Activated T-cell treated with anti-CD3 and anti-CD28 coated beads, Interleukin-2, amount 50 U/mL, for 72 hours (primary cell): ENCODE measurements at regions not wholly inside any gene's neighbourhood (a gene's known extent, or its start where the extent isn't known, plus 50 kb on each side); places are given as distances from the start of the nearest gene placed in this dataset.

Experiments
- ATAC-seq, 2 donors: fragments of 150-1000 bp; cut with Tn5 transposase; replicated peaks in 1 of 2; 2 replicates each; pipeline ENCODE4 v1.10.0; 2021; ENCODE audit warnings: moderate library complexity in 2 of 2, mild to moderate bottlenecking in 1 of 2
- DNase-seq, 2 donors: peaks; one replicate each; pipeline ENCODE4 v3.0.0; 2021 to 2022; ENCODE audit warnings: mixed read lengths in 1 of 2
- H3K27ac Mint-ChIP-seq: one replicate; pipeline ENCODE4 v1.8.0; 2022; ENCODE audit warnings: mild to moderate bottlenecking, moderate library complexity, mixed read lengths
- H3K27me3 Mint-ChIP-seq: one replicate; pipeline ENCODE4 v1.8.0; 2022; ENCODE audit warnings: low read depth, mixed read lengths
- H3K36me3 Mint-ChIP-seq, 2 donors: one replicate each; pipeline ENCODE4 v1.8.0; 2022; ENCODE audit warnings: mixed read lengths in 2 of 2, mild to moderate bottlenecking in 1 of 2; ENCODE audit not compliant: insufficient read depth in 2 of 2
- H3K4me1 Mint-ChIP-seq: one replicate; pipeline ENCODE4 v1.8.0; 2022; ENCODE audit warnings: low read depth, mixed read lengths
- H3K4me3 Mint-ChIP-seq, 2 donors: one replicate each; pipeline ENCODE4 v1.8.0; 2022; ENCODE audit warnings: mild to moderate bottlenecking in 2 of 2, mixed read lengths in 2 of 2, moderate library complexity in 2 of 2
- H3K9me3 Mint-ChIP-seq, 2 donors: one replicate each; pipeline ENCODE4 v1.8.0; 2022; ENCODE audit warnings: mixed read lengths in 2 of 2

DNA sequence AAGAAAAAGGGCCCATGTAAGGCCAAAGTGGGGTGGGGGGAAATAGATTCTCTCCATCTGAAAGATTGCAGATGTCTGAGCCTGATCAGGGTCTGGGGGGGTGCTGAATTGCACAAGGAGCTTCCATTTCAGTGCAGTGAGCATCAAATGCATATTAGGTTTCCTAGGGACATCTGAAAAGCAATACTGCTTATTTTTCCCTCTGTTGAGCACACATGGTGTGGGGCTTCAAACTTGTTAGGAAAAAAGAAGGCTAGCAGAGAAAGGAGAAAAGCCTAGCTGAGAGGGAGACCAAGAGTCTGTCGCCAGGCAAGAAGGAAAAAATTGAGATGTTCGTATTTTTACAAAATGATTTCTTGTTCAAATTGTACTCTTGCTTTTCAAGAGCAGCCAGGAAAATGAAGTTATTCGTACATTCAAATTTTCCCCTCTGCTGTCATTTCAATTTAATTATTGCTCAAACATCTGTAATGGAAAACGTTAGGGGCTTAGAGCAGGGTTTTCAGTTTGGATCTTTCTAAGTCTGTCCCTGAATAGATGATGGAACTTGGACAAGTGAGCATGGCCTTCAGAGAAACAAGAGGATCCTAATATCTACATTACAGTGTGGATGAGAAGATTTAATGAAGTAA is 191.9 kb upstream of the GAS1 start:
- no peaks in the 10 kb centered on the region for H3K4me1 Mint-ChIP-seq
- no peak overlapping the region for H3K4me3 Mint-ChIP-seq
- no peak overlapping the region for H3K27ac Mint-ChIP-seq
- H3K36me3 Mint-ChIP-seq = no peaks in the 10 kb centered on the region
- H3K27me3 Mint-ChIP-seq = peaks cover 8% of the 10 kb centered on the region
- no peak for ATAC-seq
- peaks cover 2 to 3% of the 10 kb centered on the region in 2 donors for H3K9me3 Mint-ChIP-seq
- DNase-seq = no peak

DNA sequence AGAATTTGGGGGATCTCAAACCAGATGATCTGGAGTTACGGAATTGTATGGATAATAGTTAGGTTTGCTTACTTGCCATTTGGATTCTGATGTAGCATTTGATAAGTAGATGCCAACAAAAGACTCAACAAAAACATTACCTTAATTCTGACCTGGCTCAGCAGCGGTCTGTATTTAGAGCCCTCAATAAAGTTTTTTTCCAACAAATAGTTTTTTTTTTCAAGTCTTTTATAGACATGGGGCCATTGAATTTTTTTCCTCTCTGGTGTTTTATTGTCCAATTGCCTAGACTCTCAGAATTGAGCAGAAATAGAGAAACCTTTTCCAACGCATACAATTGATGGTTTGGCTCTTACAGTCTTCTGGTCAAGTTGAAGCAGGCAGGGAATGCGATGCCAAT is 192.8 kb upstream of the GAS1 start:
- Mint-ChIP-seq H3K27ac (no peak overlapping the region), H3K4me1 (no peaks in the 10 kb centered on the region), H3K9me3 (peaks cover 2 to 5% of the 10 kb centered on the region in 2 donors), H3K27me3 (peaks cover 15% of the 10 kb centered on the region), H3K36me3 (peaks cover 0 to 2% of the 10 kb centered on the region in 2 donors), H3K4me3 (no peak overlapping the region)
- ATAC-seq = no peak
- no peak for DNase-seq

DNA sequence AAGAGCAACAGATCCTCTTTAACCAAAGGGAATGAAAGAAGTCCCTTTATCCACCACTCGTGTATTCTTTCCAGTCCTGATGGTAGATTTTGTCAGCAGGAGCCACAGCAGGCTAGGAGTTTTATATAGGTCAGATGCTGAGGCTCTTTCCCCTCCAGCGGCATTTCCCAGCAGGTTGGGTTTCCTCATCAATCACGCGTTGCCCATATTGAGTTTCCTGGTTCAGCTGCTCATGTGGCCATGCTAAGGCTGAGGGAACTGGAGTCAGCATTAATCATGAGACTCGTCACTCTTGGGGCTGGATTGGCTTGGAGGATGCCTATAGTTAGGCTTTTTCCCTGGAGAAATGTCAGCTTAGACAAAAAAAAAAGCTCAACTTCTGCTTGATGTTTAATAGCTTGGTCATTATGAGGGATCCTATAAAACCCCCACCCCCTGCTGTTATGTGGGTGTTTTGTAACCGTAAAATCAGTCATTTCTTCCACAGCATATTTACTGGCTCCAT is 193.4 kb upstream of the GAS1 start:
- H3K36me3 Mint-ChIP-seq = peaks cover 0 to 2% of the 10 kb centered on the region in 2 donors
- H3K4me1 Mint-ChIP-seq = no peaks in the 10 kb centered on the region
- H3K9me3 Mint-ChIP-seq = peaks cover 2 to 5% of the 10 kb centered on the region in 2 donors
- H3K27ac Mint-ChIP-seq = no peak overlapping the region
- H3K27me3 Mint-ChIP-seq = peaks cover 15% of the 10 kb centered on the region
- DNase-seq (no peak), ATAC-seq (no peak)
- no peak overlapping the region for H3K4me3 Mint-ChIP-seq

- no peak overlapping the region for H3K4me3 Mint-ChIP-seq
- H3K27ac Mint-ChIP-seq = no peak overlapping the region
- DNase-seq (no peak), ATAC-seq (no peak)
- peaks cover 0 to 2% of the 10 kb centered on the region in 2 donors for H3K36me3 Mint-ChIP-seq
- peaks cover 2 to 5% of the 10 kb centered on the region in 2 donors for H3K9me3 Mint-ChIP-seq
- H3K4me1 Mint-ChIP-seq = no peaks in the 10 kb centered on the region
- peaks cover 15% of the 10 kb centered on the region for H3K27me3 Mint-ChIP-seq
Observed at GRCh38 chr9:87141124-87141523, 193.8 kb upstream of the GAS1 start.

DNA sequence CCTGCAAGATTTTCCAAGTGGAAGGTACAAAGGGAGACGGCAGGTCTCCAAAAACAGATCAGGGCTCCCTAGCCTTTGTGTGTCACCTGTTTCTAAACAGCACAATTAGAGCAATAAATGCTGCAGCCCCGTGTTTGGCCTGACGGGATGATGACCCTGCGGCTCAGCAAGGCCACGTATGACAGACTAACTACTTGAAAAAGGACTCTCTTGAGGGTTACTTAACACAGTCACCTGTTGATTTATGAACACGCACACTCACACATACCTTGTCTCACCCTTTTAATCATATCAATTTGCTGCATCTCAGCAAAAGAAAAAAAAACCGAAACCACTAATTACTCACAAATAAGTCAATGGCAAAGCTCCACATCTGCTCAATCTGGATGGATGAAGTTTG is 199.6 kb upstream of the GAS1 start:
- no peak for ATAC-seq
- H3K4me1 Mint-ChIP-seq = peaks cover 5% of the 10 kb centered on the region
- peaks cover 3 to 5% of the 10 kb centered on the region in 2 donors for H3K9me3 Mint-ChIP-seq
- peaks cover 51% of the 10 kb centered on the region for H3K27me3 Mint-ChIP-seq
- no peak overlapping the region for H3K4me3 Mint-ChIP-seq
- peaks cover 0 to 2% of the 10 kb centered on the region in 2 donors for H3K36me3 Mint-ChIP-seq
- no peak overlapping the region for H3K27ac Mint-ChIP-seq
- no peak for DNase-seq

DNA sequence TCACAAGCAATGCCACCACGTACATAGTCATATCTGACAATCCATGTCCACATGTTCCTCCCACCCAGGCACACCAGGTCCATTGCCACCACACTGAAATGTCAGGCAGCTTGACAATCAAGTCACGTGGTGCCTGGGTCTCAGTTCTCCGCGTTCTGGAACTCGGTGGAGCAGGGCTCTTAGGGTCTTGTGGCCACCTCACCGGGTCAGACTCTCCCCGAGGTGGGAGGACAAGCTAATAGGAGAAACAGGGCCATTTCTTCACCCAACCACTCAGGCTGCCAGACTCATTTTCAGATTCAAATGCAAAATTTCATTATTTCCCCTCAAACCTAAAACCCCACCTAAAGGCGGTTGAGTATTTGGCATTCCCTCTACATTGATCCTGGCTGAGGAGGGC is 200.5 kb upstream of the GAS1 start:
- Mint-ChIP-seq H3K9me3 (peaks cover 2 to 3% of the 10 kb centered on the region in 2 donors), H3K4me1 (peaks cover 5% of the 10 kb centered on the region), H3K36me3 (peaks cover 0 to 2% of the 10 kb centered on the region in 2 donors), H3K27ac (no peak overlapping the region), H3K4me3 (no peak overlapping the region), H3K27me3 (peaks cover 54% of the 10 kb centered on the region)
- DNase-seq (no peak), ATAC-seq (no peak)

DNA sequence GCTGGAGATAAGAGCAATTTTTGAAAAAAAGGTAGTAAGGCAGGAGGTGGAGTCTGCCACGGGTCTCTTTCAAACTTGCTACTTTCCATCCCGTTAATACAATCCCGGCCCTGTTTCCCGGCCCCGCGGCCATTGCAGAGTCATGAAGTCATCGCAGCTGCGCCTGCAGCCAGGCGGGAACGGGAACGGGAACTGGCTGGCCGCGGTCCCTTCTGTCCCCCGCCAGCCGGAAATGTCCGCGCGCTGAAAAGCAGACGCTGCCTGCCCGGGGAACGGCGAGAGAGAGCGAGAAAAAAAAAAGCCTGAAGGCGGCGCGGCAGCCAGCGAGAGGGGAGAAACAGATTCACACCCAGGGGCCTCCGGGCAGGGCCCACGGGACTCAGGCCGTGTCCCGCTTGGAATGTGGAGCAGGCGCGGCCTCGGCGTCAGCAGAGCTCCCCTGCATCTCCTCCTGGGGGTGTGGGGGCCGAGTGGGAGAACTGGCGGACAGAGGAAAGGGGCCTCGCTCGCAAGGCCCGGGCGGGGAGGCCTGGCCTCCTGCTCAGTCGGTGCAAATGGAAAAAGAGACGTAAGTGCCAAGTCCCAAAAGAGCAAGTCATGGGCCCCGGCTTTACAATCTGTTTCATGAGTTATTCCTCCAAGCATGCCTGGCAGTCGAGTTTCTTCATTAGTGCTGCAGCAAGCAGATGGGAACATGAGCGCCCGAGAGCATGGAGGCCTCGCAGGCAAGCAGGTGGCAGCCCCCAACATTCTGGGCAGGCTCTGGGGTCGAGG is 201.2 kb upstream of the GAS1 start:
- Mint-ChIP-seq H3K27ac (no peak overlapping the region), H3K4me1 (peaks cover 5% of the 10 kb centered on the region), H3K36me3 (peaks cover 0 to 2% of the 10 kb centered on the region in 2 donors), H3K27me3 (peaks cover 57% of the 10 kb centered on the region), H3K9me3 (peaks cover 2 to 3% of the 10 kb centered on the region in 2 donors), H3K4me3 (peak overlapping the region; percentile 77 to 81)
- DNase-seq (peak; percentile 1 to 3), ATAC-seq (no peak)

DNA sequence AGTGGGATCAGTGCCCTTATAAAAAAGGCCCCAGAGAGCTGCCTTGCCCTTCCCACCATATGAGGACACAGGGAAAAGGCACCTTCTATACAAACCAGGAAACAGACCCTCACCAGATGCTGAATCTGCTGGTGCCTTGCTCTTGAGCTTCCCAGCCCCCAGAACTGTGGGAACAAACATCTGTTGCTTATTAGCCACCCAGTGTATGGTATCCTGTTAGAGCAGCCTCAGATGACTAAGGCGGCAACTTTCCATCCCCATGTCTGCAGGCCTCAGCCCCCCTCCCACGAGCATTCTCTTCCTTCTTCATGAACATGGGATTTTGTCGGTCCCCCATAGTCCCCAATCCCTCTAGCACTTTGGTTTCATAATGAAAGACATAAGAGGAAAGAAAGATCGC is 202.5 kb upstream of the GAS1 start:
- H3K4me1 Mint-ChIP-seq = peaks cover 5% of the 10 kb centered on the region
- H3K27me3 Mint-ChIP-seq = peaks cover 57% of the 10 kb centered on the region
- H3K36me3 Mint-ChIP-seq = no peaks in the 10 kb centered on the region
- no peak overlapping the region for H3K4me3 Mint-ChIP-seq
- no peak for ATAC-seq
- no peak for DNase-seq
- H3K9me3 Mint-ChIP-seq = peaks cover 0 to 1% of the 10 kb centered on the region in 2 donors
- H3K27ac Mint-ChIP-seq = no peak overlapping the region

GRCh38 chr9:87152256-87152655 is 204.9 kb upstream of the GAS1 start:
- no peak overlapping the region for H3K4me3 Mint-ChIP-seq
- H3K27me3 Mint-ChIP-seq = peaks cover 63% of the 10 kb centered on the region
- no peaks in the 10 kb centered on the region for H3K36me3 Mint-ChIP-seq
- H3K4me1 Mint-ChIP-seq = peaks cover 5% of the 10 kb centered on the region
- H3K27ac Mint-ChIP-seq = no peak overlapping the region
- no peak for ATAC-seq
- H3K9me3 Mint-ChIP-seq = peaks cover 0 to 1% of the 10 kb centered on the region in 2 donors
- DNase-seq = no peak

GRCh38 chr9:87156247-87156646 is 208.9 kb upstream of the GAS1 start:
- H3K4me3 Mint-ChIP-seq = no peak overlapping the region
- H3K27me3 Mint-ChIP-seq = peaks cover 36% of the 10 kb centered on the region
- H3K36me3 Mint-ChIP-seq = no peaks in the 10 kb centered on the region
- no peaks in the 10 kb centered on the region for H3K4me1 Mint-ChIP-seq
- H3K9me3 Mint-ChIP-seq = no peaks in the 10 kb centered on the region
- no peak for DNase-seq
- H3K27ac Mint-ChIP-seq = no peak overlapping the region
- no peak for ATAC-seq

DNA sequence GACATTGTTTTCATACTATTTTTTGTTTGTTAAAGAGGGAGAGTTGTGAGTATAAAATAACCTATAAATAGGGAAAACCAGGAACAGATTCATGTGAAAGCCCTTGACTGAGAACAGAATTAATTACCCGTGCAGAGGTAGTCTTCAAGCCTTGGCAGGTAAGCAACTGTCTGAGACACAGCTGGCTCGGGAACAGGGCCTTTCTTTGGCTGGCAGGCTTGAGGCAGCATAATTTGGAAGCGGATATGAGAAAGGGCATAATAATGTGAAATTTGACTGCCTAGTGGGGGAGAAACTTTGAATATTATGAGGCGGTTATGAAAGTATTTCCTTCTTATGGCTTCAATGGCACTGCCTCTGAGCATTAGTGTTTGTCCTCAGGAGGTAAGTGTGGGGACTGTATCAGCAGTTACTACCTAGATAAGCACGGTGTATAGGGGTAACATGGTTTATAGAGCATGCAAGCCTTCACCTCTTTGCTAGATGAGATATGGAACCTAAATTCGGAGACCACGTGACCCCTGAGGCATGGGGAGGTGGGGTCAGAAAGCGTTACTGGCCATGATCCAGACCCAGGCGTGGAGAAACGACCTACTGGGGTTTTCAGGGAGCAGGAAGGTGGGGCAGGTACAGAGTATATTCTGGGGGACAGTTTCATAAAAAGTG is 210.2 kb upstream of the GAS1 start:
- DNase-seq (no peak), ATAC-seq (no peak)
- H3K36me3 Mint-ChIP-seq = no peaks in the 10 kb centered on the region
- H3K9me3 Mint-ChIP-seq = no peaks in the 10 kb centered on the region
- H3K27ac Mint-ChIP-seq = no peak overlapping the region
- H3K27me3 Mint-ChIP-seq = peaks cover 32% of the 10 kb centered on the region
- no peaks in the 10 kb centered on the region for H3K4me1 Mint-ChIP-seq
- H3K4me3 Mint-ChIP-seq = no peak overlapping the region

DNA sequence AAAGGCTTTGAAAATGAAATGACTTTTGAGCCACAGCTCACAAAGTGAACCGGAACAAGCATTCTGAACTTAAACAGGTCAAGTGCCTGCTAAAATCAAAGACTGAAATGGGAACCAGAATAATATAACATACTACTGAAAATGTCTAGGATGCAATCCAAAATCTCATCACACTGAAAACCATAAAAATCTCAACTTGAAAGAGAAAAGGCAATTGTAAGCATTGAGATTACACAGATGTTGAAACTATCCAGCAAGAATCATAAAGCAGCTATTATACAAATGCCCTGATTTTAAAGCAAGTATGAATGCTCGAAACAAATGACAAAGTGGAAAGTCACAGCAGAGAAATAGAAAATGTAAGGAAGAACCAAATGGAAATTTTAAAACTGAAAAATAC is 211.5 kb upstream of the GAS1 start:
- Mint-ChIP-seq H3K4me3 (no peak overlapping the region), H3K36me3 (no peaks in the 10 kb centered on the region)

More for the DNA sequence above, 211.5 kb upstream of the GAS1 start:
- ATAC-seq (no peak), DNase-seq (no peak)
- H3K27me3 Mint-ChIP-seq = peaks cover 26% of the 10 kb centered on the region
- H3K4me1 Mint-ChIP-seq = no peaks in the 10 kb centered on the region
- no peaks in the 10 kb centered on the region for H3K9me3 Mint-ChIP-seq
- H3K27ac Mint-ChIP-seq = no peak overlapping the region
